ENCODE measurements at regions not wholly inside any gene's neighbourhood (a gene's known extent, or its start where the extent isn't known, plus 50 kb on each side); places are given as distances from the start of the nearest gene placed in this dataset.

- H3K36me3 ChIP-seq = no peaks in the 10 kb centered on the region
- TF ChIP-seq, protein P1, sequence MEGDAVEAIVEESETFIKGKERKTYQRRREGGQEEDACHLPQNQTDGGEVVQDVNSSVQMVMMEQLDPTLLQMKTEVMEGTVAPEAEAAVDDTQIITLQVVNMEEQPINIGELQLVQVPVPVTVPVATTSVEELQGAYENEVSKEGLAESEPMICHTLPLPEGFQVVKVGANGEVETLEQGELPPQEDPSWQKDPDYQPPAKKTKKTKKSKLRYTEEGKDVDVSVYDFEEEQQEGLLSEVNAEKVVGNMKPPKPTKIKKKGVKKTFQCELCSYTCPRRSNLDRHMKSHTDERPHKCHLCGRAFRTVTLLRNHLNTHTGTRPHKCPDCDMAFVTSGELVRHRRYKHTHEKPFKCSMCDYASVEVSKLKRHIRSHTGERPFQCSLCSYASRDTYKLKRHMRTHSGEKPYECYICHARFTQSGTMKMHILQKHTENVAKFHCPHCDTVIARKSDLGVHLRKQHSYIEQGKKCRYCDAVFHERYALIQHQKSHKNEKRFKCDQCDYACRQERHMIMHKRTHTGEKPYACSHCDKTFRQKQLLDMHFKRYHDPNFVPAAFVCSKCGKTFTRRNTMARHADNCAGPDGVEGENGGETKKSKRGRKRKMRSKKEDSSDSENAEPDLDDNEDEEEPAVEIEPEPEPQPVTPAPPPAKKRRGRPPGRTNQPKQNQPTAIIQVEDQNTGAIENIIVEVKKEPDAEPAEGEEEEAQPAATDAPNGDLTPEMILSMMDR (IDR thresholded peaks at IDR 0.05) = no peak
- ATAC-seq = no peak
Measured at GRCh38 chr5:68428231-68428811, 212.8 kb downstream of the PIK3R1 start.

GRCh38 chr5:68429510-68429909 is 214.0 kb downstream of the PIK3R1 start:
- H3K27ac ChIP-seq = no peak overlapping the region
- H3K9me3 ChIP-seq = no peaks in the 10 kb centered on the region
- TF ChIP-seq, protein P1 (IDR thresholded peaks at IDR 0.05) = no peak
- H3K27me3 ChIP-seq (ENCODE audit: low read depth) = no peaks in the 10 kb centered on the region
- H3K4me3 ChIP-seq = no peak overlapping the region
- ATAC-seq (no peak), DNase-seq (no peak)
- no peaks in the 10 kb centered on the region for H3K36me3 ChIP-seq
- intact Hi-C loops (cut with DNase I) = no loop called here
- H3K4me1 ChIP-seq = peaks cover 21% of the 10 kb centered on the region

More at GRCh38 chr5:68428231-68428811, 212.8 kb downstream of the PIK3R1 start:
- H3K27ac ChIP-seq = no peak overlapping the region
- intact Hi-C loops (cut with DNase I) = no loop called here
- H3K4me3 ChIP-seq = no peak overlapping the region
- H3K27me3 ChIP-seq (ENCODE audit: low read depth) = no peaks in the 10 kb centered on the region
- H3K9me3 ChIP-seq = no peaks in the 10 kb centered on the region
- DNase-seq = no peak
- peaks cover 12% of the 10 kb centered on the region for H3K4me1 ChIP-seq

- no peak overlapping the region for H3K27ac ChIP-seq
- peaks cover 25% of the 10 kb centered on the region for H3K4me1 ChIP-seq
- H3K9me3 ChIP-seq = no peaks in the 10 kb centered on the region
- no peak for DNase-seq
- no peaks in the 10 kb centered on the region for H3K27me3 ChIP-seq (ENCODE audit: low read depth)
- H3K36me3 ChIP-seq = no peaks in the 10 kb centered on the region
- TF ChIP-seq, protein P1 (IDR thresholded peaks at IDR 0.05) = no peak
- intact Hi-C loops (cut with DNase I) = no loop called here
- H3K4me3 ChIP-seq = no peak overlapping the region
- ATAC-seq = no peak
Measured at GRCh38 chr5:68430279-68430678, 214.7 kb downstream of the PIK3R1 start.

- TF ChIP-seq, protein P1 (IDR thresholded peaks at IDR 0.05) = no peak
- Histone ChIP-seq H3K27ac (no peak overlapping the region), H3K4me1 (peaks cover 23% of the 10 kb centered on the region), H3K36me3 (no peaks in the 10 kb centered on the region), H3K4me3 (no peak overlapping the region), H3K9me3 (no peaks in the 10 kb centered on the region), H3K27me3 (ENCODE audit: low read depth) (no peaks in the 10 kb centered on the region)
- no peak for DNase-seq
- ATAC-seq = no peak
- intact Hi-C loops (cut with DNase I) = no loop called here
Measured at GRCh38 chr5:68431186-68431585, 215.6 kb downstream of the PIK3R1 start.

DNA sequence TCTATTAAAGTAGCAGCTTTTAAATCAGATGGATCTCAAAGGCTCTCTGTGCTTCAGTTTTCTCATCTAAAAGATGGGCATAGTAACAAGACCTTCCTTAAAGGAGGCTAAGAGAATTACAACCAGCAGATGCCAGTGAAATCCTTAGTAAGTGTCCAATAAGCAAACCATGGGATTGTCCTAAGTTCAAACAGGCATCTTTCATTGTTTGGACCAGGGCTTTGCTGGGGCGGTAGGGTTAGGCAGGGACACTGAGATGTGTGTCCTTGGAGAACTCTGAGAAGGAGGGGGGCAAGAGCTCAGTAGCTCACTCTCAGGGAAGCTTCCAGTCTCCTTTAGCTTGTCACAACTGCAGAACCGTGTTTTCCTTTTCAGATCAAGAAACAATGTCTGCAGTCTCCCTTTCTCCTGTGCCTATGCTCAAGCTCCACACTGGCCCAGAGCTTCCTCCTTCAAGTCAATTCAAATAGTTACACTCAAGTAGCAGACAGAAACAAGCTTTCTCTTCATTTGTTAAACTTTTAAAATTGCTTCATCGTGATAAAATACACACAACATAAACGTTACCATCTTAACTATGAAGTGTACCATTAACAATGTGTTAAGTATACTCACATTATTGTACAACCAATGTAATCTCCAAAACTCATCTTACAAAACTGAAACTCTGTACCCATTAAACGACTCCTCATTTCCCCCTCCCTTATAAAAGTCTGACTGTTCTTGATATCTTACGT is 216.2 kb downstream of the PIK3R1 start:
- DNase-seq (no peak), ATAC-seq (no peak)
- no peaks in the 10 kb centered on the region for H3K36me3 ChIP-seq
- TF ChIP-seq, protein P1 (IDR thresholded peaks at IDR 0.05) = no peak
- intact Hi-C loops (cut with DNase I) = no loop called here
- no peaks in the 10 kb centered on the region for H3K9me3 ChIP-seq
- H3K27me3 ChIP-seq (ENCODE audit: low read depth) = no peaks in the 10 kb centered on the region
- H3K27ac ChIP-seq = no peak overlapping the region
- H3K4me1 ChIP-seq = peaks cover 23% of the 10 kb centered on the region
- H3K4me3 ChIP-seq = no peak overlapping the region

All from lower lobe of right lung (tissue), 2 donors.